Upper lobe of left lung (tissue), 4 donors: ENCODE measurements at regions not wholly inside any gene's neighbourhood (a gene's known extent, or its start where the extent isn't known, plus 50 kb on each side); places are given as distances from the start of the nearest gene placed in this dataset.
"Not testable (repeated sequence)": the region's sequence is repeated elsewhere in the genome, so short reads cannot be mapped to it uniquely, and the experiment has no call there.

Source experiments
- CTCF ChIP-seq, 6 experiments: fragments of 450-650 bp in 4 of 6; fragments of 200-600 bp in 2 of 6; sonication (generic) in 2 of 6; IDR thresholded peaks; one replicate each; pipeline ENCODE4 v1.5.1; 2016 to 2019; ENCODE audit warnings: antibody characterized with exemption in 6 of 6
- POLR2A ChIP-seq, 4 donors: fragments of 450-650 bp; IDR thresholded peaks; one replicate each; pipeline ENCODE4 v1.5.1; 2016 to 2017; ENCODE audit warnings: antibody characterized with exemption in 4 of 4, mild to moderate bottlenecking in 2 of 4

GRCh38 chrY:17459753-17460152, 420.3 kb downstream of the CDY2B start:
- TF ChIP-seq POLR2A, CTCF (IDR thresholded peaks at IDR 0.05): not testable (repeated sequence)
